K562 (cell line): ENCODE measurements at regions not wholly inside any gene's neighbourhood (a gene's known extent, or its start where the extent isn't known, plus 50 kb on each side); places are given as distances from the start of the nearest gene placed in this dataset.

Source experiments
- FOS ChIP-seq: IDR thresholded peaks from 3 replicates; pipeline ENCODE4 v1.6.1; 2011; ENCODE audit not compliant: insufficient read length; ENCODE audit errors: extremely low read depth
- HIVEP1 ChIP-seq: fragments of 250-450 bp; sonication (Bioruptor Pico); IDR thresholded peaks from 2 replicates; pipeline ENCODE4 v1.4.0; 2020; ENCODE audit warnings: mild to moderate bottlenecking
- KAT7 ChIP-seq: sonication (generic); formaldehyde crosslinking; IDR thresholded peaks from 2 replicates; pipeline ENCODE4 v1.8.0; 2022; ENCODE audit warnings: missing genetic modification reagents, mild to moderate bottlenecking, borderline replicate concordance
- MCM2 ChIP-seq: fragments of 450-650 bp; IDR thresholded peaks from 2 replicates; pipeline ENCODE4 v1.6.1; 2017; ENCODE audit warnings: low read depth, mild to moderate bottlenecking
- NCOA2 ChIP-seq, 2 experiments: fragments of 450-650 bp; IDR thresholded peaks; 2 replicates each; pipeline ENCODE4 v1.6.1; 2018; ENCODE audit warnings: mild to moderate bottlenecking in 2 of 2, moderate library complexity in 1 of 2; ENCODE audit not compliant: partially characterized antibody in 2 of 2
- NFATC3 ChIP-seq: fragments of 450-650 bp; IDR thresholded peaks from 2 replicates; pipeline ENCODE4 v1.6.1; 2017; ENCODE audit warnings: mild to moderate bottlenecking
- SAFB2 ChIP-seq: fragments of 200-400 bp; formaldehyde crosslinking; IDR thresholded peaks from 2 replicates; pipeline ENCODE4 v1.6.1; 2018; ENCODE audit warnings: borderline replicate concordance, low read length, low read depth, moderate library complexity; ENCODE audit not compliant: severe bottlenecking
- SREBF1 ChIP-seq: fragments of 150-350 bp; IDR thresholded peaks from 2 replicates; pipeline ENCODE4 v1.6.1; 2014; ENCODE audit warnings: antibody characterized with exemption, low read depth, low read length, borderline replicate concordance
- ZNF12 ChIP-seq: sonication (generic); formaldehyde crosslinking; IDR thresholded peaks from 2 replicates; pipeline ENCODE4 v1.4.0; 2020; ENCODE audit warnings: mild to moderate bottlenecking, missing genetic modification reagents
- ZNF175 ChIP-seq: fragments of 200-800 bp; sonication (Bioruptor generic); IDR thresholded peaks from 2 replicates; pipeline ENCODE4 v1.6.1; 2016; ENCODE audit warnings: low read depth, mild to moderate bottlenecking, missing genetic modification characterization, missing compliant biosample characterization
- ZNF311 ChIP-seq: fragments of 250-450 bp; sonication (Bioruptor Pico); IDR thresholded peaks from 2 replicates; pipeline ENCODE4 v1.4.0; 2020; ENCODE audit warnings: mild to moderate bottlenecking, moderate library complexity
- TF ChIP-seq, protein P1 (sequence below): sonication (generic); formaldehyde crosslinking; IDR thresholded peaks from 2 replicates; pipeline ENCODE4 v1.8.0; 2023; ENCODE audit warnings: mild to moderate bottlenecking, missing genetic modification reagents
- TF ChIP-seq, protein P2 (sequence below): IDR thresholded peaks from 3 replicates; pipeline ENCODE4 v1.6.1; 2011; ENCODE audit warnings: borderline replicate concordance, mild to moderate bottlenecking, moderate library complexity; ENCODE audit not compliant: insufficient read length; ENCODE audit errors: extremely low read depth
- TF ChIP-seq, protein P3 (sequence below): fragments of 250-450 bp; sonication (Bioruptor Pico); IDR thresholded peaks from 2 replicates; pipeline ENCODE4 v1.6.1; 2021; ENCODE audit warnings: mild to moderate bottlenecking
- TF ChIP-seq, protein P4 (sequence below): sonication (generic); formaldehyde crosslinking; IDR thresholded peaks from 2 replicates; pipeline ENCODE4 v1.8.0; 2022; ENCODE audit warnings: mild to moderate bottlenecking, missing genetic modification reagents
- TF ChIP-seq, protein P5 (sequence below): sonication (generic); formaldehyde crosslinking; IDR thresholded peaks from 2 replicates; pipeline ENCODE4 v1.8.1; 2023; ENCODE audit warnings: mild to moderate bottlenecking, missing genetic modification reagents, moderate library complexity

DNA sequence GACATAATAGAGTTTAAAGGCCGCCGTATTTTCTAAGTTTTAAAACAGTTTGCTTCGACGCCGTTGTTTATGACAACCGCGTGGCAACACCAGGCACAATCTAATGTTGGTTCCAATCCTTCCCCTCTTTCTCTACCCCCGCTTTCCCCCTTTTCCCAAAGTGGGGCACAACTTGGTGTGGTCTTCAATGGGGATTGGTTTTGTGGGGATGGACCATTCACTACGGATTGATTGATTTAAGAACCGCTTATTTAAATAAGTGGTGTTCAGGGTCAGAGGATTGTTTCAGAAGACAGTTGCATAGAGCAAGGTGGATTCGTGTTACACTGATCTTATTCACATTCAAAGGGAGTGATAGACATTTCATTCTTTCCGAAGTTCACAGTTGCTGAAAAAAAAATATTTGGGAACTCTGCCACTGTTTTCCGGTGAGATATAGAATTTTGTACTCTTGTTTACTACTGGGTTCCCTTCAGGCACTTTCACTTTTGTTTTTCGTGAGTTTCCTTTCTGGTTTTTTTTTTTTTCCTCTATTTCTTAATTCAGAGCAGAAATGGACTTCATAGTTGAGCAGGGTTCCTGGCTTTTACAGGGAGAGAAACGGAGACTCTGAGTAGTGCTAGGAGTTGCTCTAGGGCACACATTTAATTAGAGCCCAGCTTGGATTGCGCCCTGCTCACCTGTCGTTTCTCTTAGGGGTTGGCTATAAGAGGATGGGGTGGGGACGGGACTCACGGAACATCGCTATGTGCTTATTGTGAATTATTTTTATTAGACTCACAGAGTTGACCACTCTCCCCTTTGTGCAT, 79.6 kb upstream of the AK4 start (continued):
- TF ChIP-seq, protein P1, sequence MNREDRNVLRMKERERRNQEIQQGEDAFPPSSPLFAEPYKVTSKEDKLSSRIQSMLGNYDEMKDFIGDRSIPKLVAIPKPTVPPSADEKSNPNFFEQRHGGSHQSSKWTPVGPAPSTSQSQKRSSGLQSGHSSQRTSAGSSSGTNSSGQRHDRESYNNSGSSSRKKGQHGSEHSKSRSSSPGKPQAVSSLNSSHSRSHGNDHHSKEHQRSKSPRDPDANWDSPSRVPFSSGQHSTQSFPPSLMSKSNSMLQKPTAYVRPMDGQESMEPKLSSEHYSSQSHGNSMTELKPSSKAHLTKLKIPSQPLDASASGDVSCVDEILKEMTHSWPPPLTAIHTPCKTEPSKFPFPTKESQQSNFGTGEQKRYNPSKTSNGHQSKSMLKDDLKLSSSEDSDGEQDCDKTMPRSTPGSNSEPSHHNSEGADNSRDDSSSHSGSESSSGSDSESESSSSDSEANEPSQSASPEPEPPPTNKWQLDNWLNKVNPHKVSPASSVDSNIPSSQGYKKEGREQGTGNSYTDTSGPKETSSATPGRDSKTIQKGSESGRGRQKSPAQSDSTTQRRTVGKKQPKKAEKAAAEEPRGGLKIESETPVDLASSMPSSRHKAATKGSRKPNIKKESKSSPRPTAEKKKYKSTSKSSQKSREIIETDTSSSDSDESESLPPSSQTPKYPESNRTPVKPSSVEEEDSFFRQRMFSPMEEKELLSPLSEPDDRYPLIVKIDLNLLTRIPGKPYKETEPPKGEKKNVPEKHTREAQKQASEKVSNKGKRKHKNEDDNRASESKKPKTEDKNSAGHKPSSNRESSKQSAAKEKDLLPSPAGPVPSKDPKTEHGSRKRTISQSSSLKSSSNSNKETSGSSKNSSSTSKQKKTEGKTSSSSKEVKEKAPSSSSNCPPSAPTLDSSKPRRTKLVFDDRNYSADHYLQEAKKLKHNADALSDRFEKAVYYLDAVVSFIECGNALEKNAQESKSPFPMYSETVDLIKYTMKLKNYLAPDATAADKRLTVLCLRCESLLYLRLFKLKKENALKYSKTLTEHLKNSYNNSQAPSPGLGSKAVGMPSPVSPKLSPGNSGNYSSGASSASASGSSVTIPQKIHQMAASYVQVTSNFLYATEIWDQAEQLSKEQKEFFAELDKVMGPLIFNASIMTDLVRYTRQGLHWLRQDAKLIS (CRISPR knock-in tag), result no peak
- TF ChIP-seq SAFB2, result no peak
- no peak for TF ChIP-seq HIVEP1 (CRISPR knock-in tag)
- TF ChIP-seq MCM2, result no peak
- no peak for TF ChIP-seq NCOA2 (IDR thresholded peaks at IDR 0.05; ENCODE audit: partially characterized antibody in 2 of 2)
- no peak for TF ChIP-seq FOS
- no peak for TF ChIP-seq ZNF12 (CRISPR knock-in tag)
- TF ChIP-seq, protein P2, sequence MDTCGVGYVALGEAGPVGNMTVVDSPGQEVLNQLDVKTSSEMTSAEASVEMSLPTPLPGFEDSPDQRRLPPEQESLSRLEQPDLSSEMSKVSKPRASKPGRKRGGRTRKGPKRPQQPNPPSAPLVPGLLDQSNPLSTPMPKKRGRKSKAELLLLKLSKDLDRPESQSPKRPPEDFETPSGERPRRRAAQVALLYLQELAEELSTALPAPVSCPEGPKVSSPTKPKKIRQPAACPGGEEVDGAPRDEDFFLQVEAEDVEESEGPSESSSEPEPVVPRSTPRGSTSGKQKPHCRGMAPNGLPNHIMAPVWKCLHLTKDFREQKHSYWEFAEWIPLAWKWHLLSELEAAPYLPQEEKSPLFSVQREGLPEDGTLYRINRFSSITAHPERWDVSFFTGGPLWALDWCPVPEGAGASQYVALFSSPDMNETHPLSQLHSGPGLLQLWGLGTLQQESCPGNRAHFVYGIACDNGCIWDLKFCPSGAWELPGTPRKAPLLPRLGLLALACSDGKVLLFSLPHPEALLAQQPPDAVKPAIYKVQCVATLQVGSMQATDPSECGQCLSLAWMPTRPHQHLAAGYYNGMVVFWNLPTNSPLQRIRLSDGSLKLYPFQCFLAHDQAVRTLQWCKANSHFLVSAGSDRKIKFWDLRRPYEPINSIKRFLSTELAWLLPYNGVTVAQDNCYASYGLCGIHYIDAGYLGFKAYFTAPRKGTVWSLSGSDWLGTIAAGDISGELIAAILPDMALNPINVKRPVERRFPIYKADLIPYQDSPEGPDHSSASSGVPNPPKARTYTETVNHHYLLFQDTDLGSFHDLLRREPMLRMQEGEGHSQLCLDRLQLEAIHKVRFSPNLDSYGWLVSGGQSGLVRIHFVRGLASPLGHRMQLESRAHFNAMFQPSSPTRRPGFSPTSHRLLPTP, result no peak
- 0 out of 2 replicates have a peak, but pooled peaks have one; percentile 14 for TF ChIP-seq ZNF175 (CRISPR knock-in tag)
- TF ChIP-seq NFATC3, result no peak
- TF ChIP-seq, protein P3, sequence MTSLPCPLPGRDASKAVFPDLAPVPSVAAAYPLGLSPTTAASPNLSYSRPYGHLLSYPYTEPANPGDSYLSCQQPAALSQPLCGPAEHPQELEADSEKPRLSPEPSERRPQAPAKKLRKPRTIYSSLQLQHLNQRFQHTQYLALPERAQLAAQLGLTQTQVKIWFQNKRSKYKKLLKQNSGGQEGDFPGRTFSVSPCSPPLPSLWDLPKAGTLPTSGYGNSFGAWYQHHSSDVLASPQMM (CRISPR knock-in tag), result no peak
- peak; percentile 43; the same call in 1 of the 2 replicates for TF ChIP-seq KAT7 (CRISPR knock-in tag)
- TF ChIP-seq, protein P4, sequence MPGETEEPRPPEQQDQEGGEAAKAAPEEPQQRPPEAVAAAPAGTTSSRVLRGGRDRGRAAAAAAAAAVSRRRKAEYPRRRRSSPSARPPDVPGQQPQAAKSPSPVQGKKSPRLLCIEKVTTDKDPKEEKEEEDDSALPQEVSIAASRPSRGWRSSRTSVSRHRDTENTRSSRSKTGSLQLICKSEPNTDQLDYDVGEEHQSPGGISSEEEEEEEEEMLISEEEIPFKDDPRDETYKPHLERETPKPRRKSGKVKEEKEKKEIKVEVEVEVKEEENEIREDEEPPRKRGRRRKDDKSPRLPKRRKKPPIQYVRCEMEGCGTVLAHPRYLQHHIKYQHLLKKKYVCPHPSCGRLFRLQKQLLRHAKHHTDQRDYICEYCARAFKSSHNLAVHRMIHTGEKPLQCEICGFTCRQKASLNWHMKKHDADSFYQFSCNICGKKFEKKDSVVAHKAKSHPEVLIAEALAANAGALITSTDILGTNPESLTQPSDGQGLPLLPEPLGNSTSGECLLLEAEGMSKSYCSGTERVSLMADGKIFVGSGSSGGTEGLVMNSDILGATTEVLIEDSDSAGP (CRISPR knock-in tag), result no peak
- TF ChIP-seq SREBF1, result no peak
- TF ChIP-seq, protein P5, sequence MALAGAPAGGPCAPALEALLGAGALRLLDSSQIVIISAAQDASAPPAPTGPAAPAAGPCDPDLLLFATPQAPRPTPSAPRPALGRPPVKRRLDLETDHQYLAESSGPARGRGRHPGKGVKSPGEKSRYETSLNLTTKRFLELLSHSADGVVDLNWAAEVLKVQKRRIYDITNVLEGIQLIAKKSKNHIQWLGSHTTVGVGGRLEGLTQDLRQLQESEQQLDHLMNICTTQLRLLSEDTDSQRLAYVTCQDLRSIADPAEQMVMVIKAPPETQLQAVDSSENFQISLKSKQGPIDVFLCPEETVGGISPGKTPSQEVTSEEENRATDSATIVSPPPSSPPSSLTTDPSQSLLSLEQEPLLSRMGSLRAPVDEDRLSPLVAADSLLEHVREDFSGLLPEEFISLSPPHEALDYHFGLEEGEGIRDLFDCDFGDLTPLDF (CRISPR knock-in tag), result no peak
- no peak for TF ChIP-seq ZNF311 (CRISPR knock-in tag)
